SK-N-SH treated with all-trans-retinoic acid at 6 μM for 48 hours (cell line): ENCODE measurements at regions not wholly inside any gene's neighbourhood (a gene's known extent, or its start where the extent isn't known, plus 50 kb on each side); places are given as distances from the start of the nearest gene placed in this dataset.

Experiments
- ARNTL ChIP-seq: fragments of 450-650 bp; formaldehyde crosslinking; IDR thresholded peaks from 2 replicates; pipeline ENCODE4 v1.5.0; 2020; ENCODE audit warnings: low read depth, mild to moderate bottlenecking, moderate library complexity, borderline replicate concordance
- CSDC2 ChIP-seq: fragments of 250-450 bp; sonication (Bioruptor Pico); IDR thresholded peaks from 2 replicates; pipeline ENCODE4 v1.5.0; 2020; ENCODE audit warnings: mild to moderate bottlenecking, moderate library complexity
- ESRRG ChIP-seq: fragments of 250-450 bp; sonication (Bioruptor Pico); IDR thresholded peaks from 2 replicates; pipeline ENCODE4 v1.6.1; 2021; ENCODE audit warnings: mild to moderate bottlenecking
- GLIS3 ChIP-seq: fragments of 250-450 bp; sonication (Bioruptor Pico); IDR thresholded peaks from 2 replicates; pipeline ENCODE4 v1.5.0; 2020; ENCODE audit warnings: mild to moderate bottlenecking, moderate library complexity
- TCF4 ChIP-seq: fragments of 250-450 bp; sonication (Bioruptor Pico); IDR thresholded peaks from 2 replicates; pipeline ENCODE4 v1.8.0; 2021; ENCODE audit warnings: mild to moderate bottlenecking, moderate library complexity, borderline replicate concordance
- ZFP3 ChIP-seq: fragments of 250-450 bp; sonication (Bioruptor Pico); IDR thresholded peaks from 2 replicates; pipeline ENCODE4 v1.5.0; 2020; ENCODE audit warnings: mild to moderate bottlenecking, moderate library complexity
- ZFP30 ChIP-seq: fragments of 450-650 bp; formaldehyde crosslinking; IDR thresholded peaks from 2 replicates; pipeline ENCODE4 v1.5.0; 2022; ENCODE audit warnings: mild to moderate bottlenecking, moderate library complexity
- ZNF565 ChIP-seq: fragments of 450-650 bp; formaldehyde crosslinking; conservative IDR thresholded peaks from 2 replicates; pipeline ENCODE4 v1.5.0; 2020; ENCODE audit warnings: low read depth, mild to moderate bottlenecking, moderate library complexity
- ZNF70 ChIP-seq: fragments of 450-650 bp; formaldehyde crosslinking; IDR thresholded peaks from 2 replicates; pipeline ENCODE4 v1.5.0; 2020; ENCODE audit warnings: mild to moderate bottlenecking, moderate library complexity
- TF ChIP-seq, protein P1 (sequence below): fragments of 250-450 bp; sonication (Bioruptor Pico); IDR thresholded peaks from 2 replicates; pipeline ENCODE4 v1.5.1; 2020; ENCODE audit warnings: low read depth, mild to moderate bottlenecking, moderate library complexity
- TF ChIP-seq, protein P2 (sequence below): fragments of 250-450 bp; sonication (Bioruptor Pico); IDR thresholded peaks from 2 replicates; pipeline ENCODE4 v1.8.0; 2021; ENCODE audit warnings: low read depth, mild to moderate bottlenecking, moderate library complexity, borderline replicate concordance
- TF ChIP-seq, protein P3 (sequence below): fragments of 250-450 bp; sonication (Bioruptor Pico); IDR thresholded peaks from 2 replicates; pipeline ENCODE4 v1.5.0; 2020; ENCODE audit warnings: mild to moderate bottlenecking, moderate library complexity

DNA sequence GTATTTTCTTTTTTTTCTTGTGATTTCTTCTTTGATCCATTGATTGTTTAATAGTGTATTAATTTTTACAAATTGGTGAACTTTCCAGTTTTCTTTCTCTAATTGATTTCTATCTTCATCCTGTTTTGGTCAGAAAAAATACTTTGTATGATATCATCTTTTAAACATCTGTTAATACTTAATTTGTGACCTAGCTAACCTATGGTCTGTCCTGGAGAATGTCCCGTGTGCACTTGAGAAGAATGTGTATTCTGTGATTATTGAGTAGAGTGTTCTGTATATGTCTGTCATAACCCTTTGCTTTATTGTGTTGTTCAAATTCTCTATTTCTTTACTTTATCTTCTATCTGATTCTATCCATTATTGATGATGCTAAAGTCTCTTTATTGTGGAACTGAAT, 65.8 kb upstream of the ZEB1 start:
- TF ChIP-seq TCF4 (CRISPR knock-in tag) (no peak), ZFP30 (no peak), GLIS3 (CRISPR knock-in tag) (no peak), CSDC2 (no peak), ZNF565 (no peak), ZNF70 (CRISPR knock-in tag) (no peak), ARNTL (CRISPR knock-in tag) (no peak), ESRRG (no peak), ZFP3 (CRISPR knock-in tag) (no peak)
- TF ChIP-seq, protein P1, sequence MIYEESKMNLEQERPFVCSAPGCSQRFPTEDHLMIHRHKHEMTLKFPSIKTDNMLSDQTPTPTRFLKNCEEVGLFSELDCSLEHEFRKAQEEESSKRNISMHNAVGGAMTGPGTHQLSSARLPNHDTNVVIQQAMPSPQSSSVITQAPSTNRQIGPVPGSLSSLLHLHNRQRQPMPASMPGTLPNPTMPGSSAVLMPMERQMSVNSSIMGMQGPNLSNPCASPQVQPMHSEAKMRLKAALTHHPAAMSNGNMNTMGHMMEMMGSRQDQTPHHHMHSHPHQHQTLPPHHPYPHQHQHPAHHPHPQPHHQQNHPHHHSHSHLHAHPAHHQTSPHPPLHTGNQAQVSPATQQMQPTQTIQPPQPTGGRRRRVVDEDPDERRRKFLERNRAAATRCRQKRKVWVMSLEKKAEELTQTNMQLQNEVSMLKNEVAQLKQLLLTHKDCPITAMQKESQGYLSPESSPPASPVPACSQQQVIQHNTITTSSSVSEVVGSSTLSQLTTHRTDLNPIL = no peak
- TF ChIP-seq, protein P2, sequence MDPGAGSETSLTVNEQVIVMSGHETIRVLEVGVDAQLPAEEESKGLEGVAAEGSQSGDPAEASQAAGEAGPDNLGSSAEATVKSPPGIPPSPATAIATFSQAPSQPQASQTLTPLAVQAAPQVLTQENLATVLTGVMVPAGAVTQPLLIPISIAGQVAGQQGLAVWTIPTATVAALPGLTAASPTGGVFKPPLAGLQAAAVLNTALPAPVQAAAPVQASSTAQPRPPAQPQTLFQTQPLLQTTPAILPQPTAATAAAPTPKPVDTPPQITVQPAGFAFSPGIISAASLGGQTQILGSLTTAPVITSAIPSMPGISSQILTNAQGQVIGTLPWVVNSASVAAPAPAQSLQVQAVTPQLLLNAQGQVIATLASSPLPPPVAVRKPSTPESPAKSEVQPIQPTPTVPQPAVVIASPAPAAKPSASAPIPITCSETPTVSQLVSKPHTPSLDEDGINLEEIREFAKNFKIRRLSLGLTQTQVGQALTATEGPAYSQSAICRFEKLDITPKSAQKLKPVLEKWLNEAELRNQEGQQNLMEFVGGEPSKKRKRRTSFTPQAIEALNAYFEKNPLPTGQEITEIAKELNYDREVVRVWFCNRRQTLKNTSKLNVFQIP (CRISPR knock-in tag) = no peak
- TF ChIP-seq, protein P3, sequence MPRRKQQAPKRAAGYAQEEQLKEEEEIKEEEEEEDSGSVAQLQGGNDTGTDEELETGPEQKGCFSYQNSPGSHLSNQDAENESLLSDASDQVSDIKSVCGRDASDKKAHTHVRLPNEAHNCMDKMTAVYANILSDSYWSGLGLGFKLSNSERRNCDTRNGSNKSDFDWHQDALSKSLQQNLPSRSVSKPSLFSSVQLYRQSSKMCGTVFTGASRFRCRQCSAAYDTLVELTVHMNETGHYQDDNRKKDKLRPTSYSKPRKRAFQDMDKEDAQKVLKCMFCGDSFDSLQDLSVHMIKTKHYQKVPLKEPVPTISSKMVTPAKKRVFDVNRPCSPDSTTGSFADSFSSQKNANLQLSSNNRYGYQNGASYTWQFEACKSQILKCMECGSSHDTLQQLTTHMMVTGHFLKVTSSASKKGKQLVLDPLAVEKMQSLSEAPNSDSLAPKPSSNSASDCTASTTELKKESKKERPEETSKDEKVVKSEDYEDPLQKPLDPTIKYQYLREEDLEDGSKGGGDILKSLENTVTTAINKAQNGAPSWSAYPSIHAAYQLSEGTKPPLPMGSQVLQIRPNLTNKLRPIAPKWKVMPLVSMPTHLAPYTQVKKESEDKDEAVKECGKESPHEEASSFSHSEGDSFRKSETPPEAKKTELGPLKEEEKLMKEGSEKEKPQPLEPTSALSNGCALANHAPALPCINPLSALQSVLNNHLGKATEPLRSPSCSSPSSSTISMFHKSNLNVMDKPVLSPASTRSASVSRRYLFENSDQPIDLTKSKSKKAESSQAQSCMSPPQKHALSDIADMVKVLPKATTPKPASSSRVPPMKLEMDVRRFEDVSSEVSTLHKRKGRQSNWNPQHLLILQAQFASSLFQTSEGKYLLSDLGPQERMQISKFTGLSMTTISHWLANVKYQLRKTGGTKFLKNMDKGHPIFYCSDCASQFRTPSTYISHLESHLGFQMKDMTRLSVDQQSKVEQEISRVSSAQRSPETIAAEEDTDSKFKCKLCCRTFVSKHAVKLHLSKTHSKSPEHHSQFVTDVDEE (CRISPR knock-in tag) = no peak
